GM12878 (cell line): ENCODE measurements at regions not wholly inside any gene's neighbourhood (a gene's known extent, or its start where the extent isn't known, plus 50 kb on each side); places are given as distances from the start of the nearest gene placed in this dataset.

Experiments
- ATAC-seq: fragments of 200-7000 bp; cut with Tn5 transposase; 3 replicates; pipeline ENCODE4 v1.9.1; 2020; ENCODE audit warnings: mild to moderate bottlenecking, moderate library complexity
- BruUV-seq: library from RNA; stranded (reverse); fragments of 400-500 nt; replicated peaks from 2 replicates; lab custom pipeline; 2021; lab: Mats Ljungman, UMichigan
- CTCF ChIA-PET: fragments of 300-600 bp; sonication (Branson Sonifier 250); formaldehyde crosslinking; extraction: SDS; loops from one replicate; lab custom pipeline; 2021; ENCODE audit warnings: inconsistent platforms; lab: Yijun Ruan, JAX
- POLR2A ChIA-PET: fragments of 350-600 bp; formaldehyde crosslinking; extraction: SDS; loops from one replicate; lab custom pipeline; 2021; ENCODE audit warnings: inconsistent platforms; lab: Charles Lee
- RAD21 ChIA-PET: fragments of 300-600 bp; sonication (Branson Sonifier 250); formaldehyde crosslinking; loops from one replicate; lab custom pipeline; 2023; ENCODE audit warnings: antibody characterized with exemption; ENCODE audit not compliant: unreplicated experiment; lab: Charles Lee
- SMC1A ChIA-PET: fragments of 300-600 bp; sonication (Branson Sonifier 250); formaldehyde crosslinking; loops from one replicate; lab custom pipeline; 2023; ENCODE audit not compliant: unreplicated experiment, uncharacterized antibody; lab: Charles Lee
- DNase-seq: peaks from one replicate; pipeline ENCODE4 v3.0.0-alpha.2; 2011; ENCODE audit warnings: low read depth, low spot score
- FAIRE-seq: peaks from 3 replicates; lab custom pipeline; 2011; peaks lifted over from hg19 to GRCh38; lab: Jason Lieb, UNC
- H2AFZ ChIP-seq: 2 replicates; pipeline ENCODE4 v1.6.0; 2011; ENCODE audit warnings: low read depth, low read length, control low read depth; ENCODE audit not compliant: control insufficient read depth
- H3K27ac ChIP-seq: 2 replicates; pipeline ENCODE4 v1.5.1; 2011; ENCODE audit warnings: control low read depth; ENCODE audit not compliant: control insufficient read depth, insufficient read depth
- H3K27me3 ChIP-seq, 2 experiments: replicated peaks in 1 of 2; 2 replicates each; pipeline versions ENCODE4 v1.6.0 to v1.6.1; 2011; ENCODE audit warnings: low read length in 1 of 2; ENCODE audit not compliant: control insufficient read depth in 2 of 2, insufficient read depth in 2 of 2
- H3K36me3 ChIP-seq, 2 experiments: 2 replicates each; pipeline ENCODE4 v1.5.1; 2011; ENCODE audit warnings: low read length in 1 of 2; ENCODE audit not compliant: control insufficient read depth in 2 of 2, insufficient read depth in 2 of 2
- H3K4me1 ChIP-seq: 2 replicates; pipeline ENCODE4 v1.6.1; 2011; ENCODE audit warnings: mild to moderate bottlenecking, low read length, moderate library complexity, mixed read lengths; ENCODE audit not compliant: control insufficient read depth, insufficient read depth
- H3K4me2 ChIP-seq: 2 replicates; pipeline ENCODE4 v1.6.0; 2011; ENCODE audit warnings: control low read depth; ENCODE audit not compliant: control insufficient read depth, insufficient read depth
- H3K4me3 ChIP-seq: fragments of 200-600 bp; sonication (generic); 2 replicates; pipeline ENCODE4 v1.5.1; 2016
- H3K79me2 ChIP-seq: 2 replicates; pipeline ENCODE4 v1.6.0; 2011; ENCODE audit warnings: low read length; ENCODE audit not compliant: control insufficient read depth, insufficient read depth
- H3K9ac ChIP-seq: 2 replicates; pipeline ENCODE4 v1.8.0; 2011; ENCODE audit warnings: low read length, control low read depth, mixed read lengths; ENCODE audit not compliant: control insufficient read depth, insufficient read depth
- H3K9me3 ChIP-seq: replicated peaks from 3 replicates; pipeline ENCODE4 v1.5.1; 2011; ENCODE audit warnings: mild to moderate bottlenecking, low read length; ENCODE audit not compliant: control insufficient read depth, insufficient read depth
- H4K20me1 ChIP-seq: 2 replicates; pipeline ENCODE4 v1.6.0; 2011; ENCODE audit not compliant: control insufficient read depth, insufficient read depth
- EED ChIP-seq: sonication (generic); IDR thresholded peaks from 2 replicates; pipeline ENCODE4 v1.6.1; 2016; ENCODE audit warnings: antibody characterized with exemption, low read depth
- ELK1 ChIP-seq: IDR thresholded peaks from 2 replicates; pipeline ENCODE4 v1.6.1; 2012; ENCODE audit warnings: low read depth, low read length, improper control_type of control experiment
- MEF2A ChIP-seq: IDR thresholded peaks from 2 replicates; pipeline ENCODE4 v1.6.1; 2011; ENCODE audit warnings: low read depth, mild to moderate bottlenecking, low read length, moderate library complexity; ENCODE audit not compliant: insufficient read depth
- NFYB ChIP-seq: IDR thresholded peaks from 2 replicates; pipeline ENCODE4 v1.6.1; 2011; ENCODE audit warnings: low read depth, mild to moderate bottlenecking, low read length, improper control_type of control experiment, moderate library complexity; ENCODE audit not compliant: insufficient read depth
- PML ChIP-seq: IDR thresholded peaks from 2 replicates; pipeline ENCODE4 v1.6.1; 2012; ENCODE audit warnings: low read length, inconsistent platforms
- POU2F2 ChIP-seq: IDR thresholded peaks from 3 replicates; pipeline ENCODE4 v1.6.1; 2011; ENCODE audit warnings: low read depth, mild to moderate bottlenecking, low read length, borderline replicate concordance
- RELA ChIP-seq: fragments of 450-650 bp; IDR thresholded peaks from 2 replicates; pipeline ENCODE4 v1.8.0; 2014; ENCODE audit warnings: borderline replicate concordance; ENCODE audit not compliant: partially characterized antibody
- TBL1XR1 ChIP-seq: IDR thresholded peaks from 2 replicates; pipeline ENCODE4 v1.6.1; 2012; ENCODE audit warnings: low read depth, low read length, improper control_type of control experiment
- ZNF274 ChIP-seq: IDR thresholded peaks from one replicate; pipeline ENCODE4 v1.8.0; 2011; ENCODE audit not compliant: insufficient read length, insufficient read depth
- WGBS: methylation state at CpG from one replicate; pipeline ENCODE4 v1.1.6; 2016; ENCODE audit warnings: low lambda C conversion rate; ENCODE audit not compliant: insufficient replicate concordance, insufficient coverage; ENCODE audit errors: missing lambda C conversion rate; 5-methylcytosine and 5-hydroxymethylcytosine counted together
- in situ Hi-C: fragments of 300-500 bp; cut with MboI; formaldehyde crosslinking; loops from 9 replicates; pipeline ENCODE4 v1.14.3; 2018; ENCODE audit warnings: mixed read lengths
- intact Hi-C: fragments of 100-400 bp; cut with micrococcal nuclease; formaldehyde crosslinking; loops from one replicate; pipeline ENCODE4 v1.14.2; 2022; ENCODE audit not compliant: unreplicated experiment
- TF ChIP-seq, protein P1 (sequence below), 3 experiments: IDR thresholded peaks in 2 of 3; conservative IDR thresholded peaks in 1 of 3; 2 replicates each; pipeline ENCODE4 v1.5.1; 2011; ENCODE audit warnings: low read depth in 3 of 3, low read length in 3 of 3, mild to moderate bottlenecking in 3 of 3, control low read depth in 2 of 3, moderate library complexity in 2 of 3, inconsistent platforms in 1 of 3, mixed read lengths in 1 of 3; ENCODE audit not compliant: control insufficient read depth in 2 of 3, insufficient read depth in 1 of 3; ENCODE audit errors: extremely low read depth in 1 of 3
- TF ChIP-seq, protein P2 (sequence below): IDR thresholded peaks from 2 replicates; pipeline ENCODE4 v1.6.1; 2012; ENCODE audit warnings: improper control_type of control experiment, low read depth, low read length; ENCODE audit not compliant: insufficient replicate concordance

DNA sequence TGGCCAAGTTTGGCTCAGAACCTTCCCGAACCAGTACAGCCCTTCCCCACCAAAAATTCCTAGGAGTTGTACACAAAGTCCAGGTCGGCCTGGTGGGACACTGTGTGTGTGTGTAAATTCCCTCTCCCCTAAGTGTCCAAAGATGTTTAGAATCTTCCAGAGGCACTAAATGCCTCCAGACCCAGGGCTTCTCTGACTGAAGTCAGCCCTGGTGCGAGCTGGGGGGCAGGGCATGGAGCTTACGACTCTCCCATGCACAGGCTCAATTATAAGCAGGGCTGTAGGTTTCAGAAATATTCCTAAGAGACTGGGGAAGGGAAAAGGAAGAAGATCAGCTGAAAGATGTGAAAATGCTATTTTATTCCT, 106.9 kb upstream of the ATF7IP start:
- H3K4me2 ChIP-seq = no peak overlapping the region

More for the DNA sequence above, 106.9 kb upstream of the ATF7IP start:
- intact Hi-C loops = no loop called here
- Histone ChIP-seq H3K4me1 (no peaks in the 10 kb centered on the region), H3K4me3 (no peak overlapping the region), H3K9me3 (peaks cover 22% of the 10 kb centered on the region), H3K27me3 (no peaks in the 10 kb centered on the region), H3K9ac (no peak overlapping the region), H2AFZ (no peak overlapping the region)
- FAIRE-seq (no peak), ATAC-seq (no peak), DNase-seq (no peak)
- ChIA-PET POLR2A (no interaction called here), SMC1A (interaction anchor here (1.0 to 2.1 kb wide), 3 partner anchors 18 to 107 kb away, joined by 3 to 4 read pairs (median 4); partner anchors contain the start of gene ATF7IP)
- 83% methylated on average over 4 of the region's 4 CpGs for WGBS
- BruUV-seq = no TSS peak
- TF ChIP-seq ZNF274 (no peak), NFYB (no peak), ELK1 (no peak), PML (no peak), TBL1XR1 (no peak), RELA (no peak), MEF2A (no peak), POU2F2 (no peak), EED (no peak)
- TF ChIP-seq, protein P1, sequence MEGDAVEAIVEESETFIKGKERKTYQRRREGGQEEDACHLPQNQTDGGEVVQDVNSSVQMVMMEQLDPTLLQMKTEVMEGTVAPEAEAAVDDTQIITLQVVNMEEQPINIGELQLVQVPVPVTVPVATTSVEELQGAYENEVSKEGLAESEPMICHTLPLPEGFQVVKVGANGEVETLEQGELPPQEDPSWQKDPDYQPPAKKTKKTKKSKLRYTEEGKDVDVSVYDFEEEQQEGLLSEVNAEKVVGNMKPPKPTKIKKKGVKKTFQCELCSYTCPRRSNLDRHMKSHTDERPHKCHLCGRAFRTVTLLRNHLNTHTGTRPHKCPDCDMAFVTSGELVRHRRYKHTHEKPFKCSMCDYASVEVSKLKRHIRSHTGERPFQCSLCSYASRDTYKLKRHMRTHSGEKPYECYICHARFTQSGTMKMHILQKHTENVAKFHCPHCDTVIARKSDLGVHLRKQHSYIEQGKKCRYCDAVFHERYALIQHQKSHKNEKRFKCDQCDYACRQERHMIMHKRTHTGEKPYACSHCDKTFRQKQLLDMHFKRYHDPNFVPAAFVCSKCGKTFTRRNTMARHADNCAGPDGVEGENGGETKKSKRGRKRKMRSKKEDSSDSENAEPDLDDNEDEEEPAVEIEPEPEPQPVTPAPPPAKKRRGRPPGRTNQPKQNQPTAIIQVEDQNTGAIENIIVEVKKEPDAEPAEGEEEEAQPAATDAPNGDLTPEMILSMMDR (IDR thresholded peaks at IDR 0.05 in 2 of 3, conservative IDR thresholded peaks at IDR 0.05 in 1 of 3; ENCODE audit: control insufficient read depth in 2 of 3, extremely low read depth in 1 of 3, insufficient read depth in 1 of 3, low read depth in 3 of 3, low read length in 3 of 3) = no peak
- TF ChIP-seq, protein P2, sequence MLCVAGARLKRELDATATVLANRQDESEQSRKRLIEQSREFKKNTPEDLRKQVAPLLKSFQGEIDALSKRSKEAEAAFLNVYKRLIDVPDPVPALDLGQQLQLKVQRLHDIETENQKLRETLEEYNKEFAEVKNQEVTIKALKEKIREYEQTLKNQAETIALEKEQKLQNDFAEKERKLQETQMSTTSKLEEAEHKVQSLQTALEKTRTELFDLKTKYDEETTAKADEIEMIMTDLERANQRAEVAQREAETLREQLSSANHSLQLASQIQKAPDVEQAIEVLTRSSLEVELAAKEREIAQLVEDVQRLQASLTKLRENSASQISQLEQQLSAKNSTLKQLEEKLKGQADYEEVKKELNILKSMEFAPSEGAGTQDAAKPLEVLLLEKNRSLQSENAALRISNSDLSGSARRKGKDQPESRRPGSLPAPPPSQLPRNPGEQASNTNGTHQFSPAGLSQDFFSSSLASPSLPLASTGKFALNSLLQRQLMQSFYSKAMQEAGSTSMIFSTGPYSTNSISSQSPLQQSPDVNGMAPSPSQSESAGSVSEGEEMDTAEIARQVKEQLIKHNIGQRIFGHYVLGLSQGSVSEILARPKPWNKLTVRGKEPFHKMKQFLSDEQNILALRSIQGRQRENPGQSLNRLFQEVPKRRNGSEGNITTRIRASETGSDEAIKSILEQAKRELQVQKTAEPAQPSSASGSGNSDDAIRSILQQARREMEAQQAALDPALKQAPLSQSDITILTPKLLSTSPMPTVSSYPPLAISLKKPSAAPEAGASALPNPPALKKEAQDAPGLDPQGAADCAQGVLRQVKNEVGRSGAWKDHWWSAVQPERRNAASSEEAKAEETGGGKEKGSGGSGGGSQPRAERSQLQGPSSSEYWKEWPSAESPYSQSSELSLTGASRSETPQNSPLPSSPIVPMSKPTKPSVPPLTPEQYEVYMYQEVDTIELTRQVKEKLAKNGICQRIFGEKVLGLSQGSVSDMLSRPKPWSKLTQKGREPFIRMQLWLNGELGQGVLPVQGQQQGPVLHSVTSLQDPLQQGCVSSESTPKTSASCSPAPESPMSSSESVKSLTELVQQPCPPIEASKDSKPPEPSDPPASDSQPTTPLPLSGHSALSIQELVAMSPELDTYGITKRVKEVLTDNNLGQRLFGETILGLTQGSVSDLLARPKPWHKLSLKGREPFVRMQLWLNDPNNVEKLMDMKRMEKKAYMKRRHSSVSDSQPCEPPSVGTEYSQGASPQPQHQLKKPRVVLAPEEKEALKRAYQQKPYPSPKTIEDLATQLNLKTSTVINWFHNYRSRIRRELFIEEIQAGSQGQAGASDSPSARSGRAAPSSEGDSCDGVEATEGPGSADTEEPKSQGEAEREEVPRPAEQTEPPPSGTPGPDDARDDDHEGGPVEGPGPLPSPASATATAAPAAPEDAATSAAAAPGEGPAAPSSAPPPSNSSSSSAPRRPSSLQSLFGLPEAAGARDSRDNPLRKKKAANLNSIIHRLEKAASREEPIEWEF = no peak
- TF ChIP-seq, all 136 proteins: peak for 0
- Histone ChIP-seq H3K27ac (no peak overlapping the region), H3K36me3 (no peaks in the 10 kb centered on the region), H3K79me2 (no peaks in the 10 kb centered on the region), H4K20me1 (no peaks in the 10 kb centered on the region)
- in situ Hi-C loops = no loop called here
- ChIA-PET RAD21 (interaction anchor here (0.5 to 2.0 kb wide), 2 partner anchors 108 to 176 kb away, joined by 5 to 6 read pairs; partner anchors contain the start of gene ATF7IP), CTCF (interaction anchor here (1.9 kb wide), 1 partner anchor 15 kb away, joined by 4 read pairs; no protein-coding TSS in a partner anchor)
